Choroid plexus epithelial cell (primary cell): ENCODE measurements at regions not wholly inside any gene's neighbourhood (a gene's known extent, or its start where the extent isn't known, plus 50 kb on each side); places are given as distances from the start of the nearest gene placed in this dataset.

Experiments
- DNase-seq: peaks from one replicate; pipeline ENCODE4 v3.0.0-alpha.2; 2010; ENCODE audit warnings: low read depth
- H3K4me3 ChIP-seq: 2 replicates; pipeline ENCODE4 v1.5.1; 2011; ENCODE audit warnings: low read depth, mild to moderate bottlenecking, control low read depth, low read length, moderate library complexity
- CTCF ChIP-seq: conservative IDR thresholded peaks from 2 replicates; pipeline ENCODE4 v1.5.1; 2011; ENCODE audit warnings: low read depth, mild to moderate bottlenecking, control low read depth, inconsistent platforms, low read length, moderate library complexity

- DNase-seq, result no peak
- no peak overlapping the region for H3K4me3 ChIP-seq
- TF ChIP-seq CTCF, result no peak
Measured at GRCh38 chr3:189498995-189499704, 132.0 kb upstream of the TP63 start.

- DNase-seq, result no peak
- H3K4me3 ChIP-seq, result no peak overlapping the region
- no peak for TF ChIP-seq CTCF
Measured at GRCh38 chr3:189500299-189500698, 130.9 kb upstream of the TP63 start.

- no peak for DNase-seq
- H3K4me3 ChIP-seq, result no peak overlapping the region
- TF ChIP-seq CTCF, result no peak
Measured at GRCh38 chr3:189500798-189501495, 130.2 kb upstream of the TP63 start.

DNA sequence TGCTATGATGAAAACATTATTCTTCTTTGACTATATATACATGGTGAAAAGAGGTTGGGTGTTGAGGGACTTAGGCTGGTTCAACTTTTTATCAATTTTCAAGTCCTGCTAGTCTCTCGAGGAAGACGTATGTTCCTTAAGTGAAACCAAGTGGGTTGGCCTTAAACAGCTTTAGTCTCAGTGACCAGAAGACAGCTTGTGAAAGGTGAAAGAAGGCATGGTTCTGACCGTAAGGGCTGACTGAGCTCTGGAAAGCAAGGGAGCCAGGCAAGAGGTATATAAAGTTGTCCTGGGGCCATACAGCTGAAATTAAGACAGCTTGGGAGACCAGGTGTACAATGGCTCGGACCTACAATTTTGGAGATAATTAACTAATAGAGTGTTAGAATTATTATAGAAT is 128.9 kb upstream of the TP63 start:
- TF ChIP-seq CTCF, result no peak
- no peak overlapping the region for H3K4me3 ChIP-seq
- DNase-seq, result no peak

- DNase-seq, result no peak
- TF ChIP-seq CTCF, result no peak
- no peak overlapping the region for H3K4me3 ChIP-seq
Measured at GRCh38 chr3:189502676-189503257, 128.4 kb upstream of the TP63 start.

DNA sequence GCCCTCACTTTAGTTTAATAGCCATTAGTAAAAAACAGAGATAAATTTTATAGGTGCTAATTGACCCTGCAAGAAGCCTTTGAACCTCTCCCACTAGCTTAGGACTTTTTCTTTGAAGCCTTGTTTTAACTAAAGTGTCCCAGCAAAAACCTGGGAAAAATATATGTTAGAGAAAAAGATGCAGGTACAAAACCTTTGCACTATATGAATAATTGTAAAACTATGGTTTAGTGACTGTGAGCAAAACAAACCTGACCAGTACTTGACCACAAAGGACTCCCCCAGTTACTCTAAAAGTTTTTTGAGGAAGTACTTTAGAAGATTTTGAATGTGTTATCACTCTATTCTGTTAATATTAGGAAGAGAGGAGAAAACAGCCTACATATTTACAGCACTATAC is 123.3 kb upstream of the TP63 start:
- no peak for DNase-seq
- no peak overlapping the region for H3K4me3 ChIP-seq
- TF ChIP-seq CTCF, result no peak
